ENCODE measurements at regions not wholly inside any gene's neighbourhood (a gene's known extent, or its start where the extent isn't known, plus 50 kb on each side); places are given as distances from the start of the nearest gene placed in this dataset.

GRCh38 chr3:153070511-153070868 is 91.5 kb upstream of the RAP2B start:
- TF ChIP-seq EP300 (IDR thresholded peaks at IDR 0.05) (no peak), POLR2A (IDR thresholded peaks at IDR 0.05) (no peak), CTCF (IDR thresholded peaks at IDR 0.05) (no peak)
- no peaks in the 10 kb centered on the region for H3K36me3 ChIP-seq
- no peak overlapping the region for H3K4me3 ChIP-seq
- H3K4me1 ChIP-seq = peaks cover 0 to 3% (median 0%) of the 10 kb centered on the region in 3 donors
- H3K27me3 ChIP-seq = no peaks in the 10 kb centered on the region
- no peak for ATAC-seq
- WGBS, 2 donors (ENCODE audit: low coverage in 1 of 2) = 39 to 80% methylated on average over 1 of the region's 1 CpG
- no peaks in the 10 kb centered on the region for H3K9me3 ChIP-seq
- H3K27ac ChIP-seq = no peak overlapping the region

- peaks cover 0 to 3% (median 0%) of the 10 kb centered on the region in 3 donors for H3K4me1 ChIP-seq
- no peaks in the 10 kb centered on the region for H3K36me3 ChIP-seq
- no peaks in the 10 kb centered on the region for H3K9me3 ChIP-seq
- ATAC-seq = no peak
- H3K4me3 ChIP-seq = no peak overlapping the region
- no peaks in the 10 kb centered on the region for H3K27me3 ChIP-seq
- 40 to 50% methylated on average over 1 to 2 of the region's 2 CpGs for WGBS, 2 donors (ENCODE audit: low coverage in 1 of 2)
- H3K27ac ChIP-seq = no peak overlapping the region
- TF ChIP-seq CTCF (IDR thresholded peaks at IDR 0.05) = no peak
- TF ChIP-seq POLR2AphosphoS5 (IDR thresholded peaks at IDR 0.05) = no peak
Measured at GRCh38 chr3:153072382-153072781, 89.6 kb upstream of the RAP2B start.

- H3K4me3 ChIP-seq = no peak overlapping the region
- H3K9me3 ChIP-seq = no peaks in the 10 kb centered on the region
- H3K4me1 ChIP-seq = peaks cover 0 to 3% (median 0%) of the 10 kb centered on the region in 3 donors
- ATAC-seq = no peak
- H3K27me3 ChIP-seq = no peaks in the 10 kb centered on the region
- H3K36me3 ChIP-seq = no peaks in the 10 kb centered on the region
- H3K27ac ChIP-seq = no peak overlapping the region
- no peak for TF ChIP-seq POLR2AphosphoS5 (IDR thresholded peaks at IDR 0.05)
- TF ChIP-seq POLR2A (IDR thresholded peaks at IDR 0.05) = no peak
- no peak for TF ChIP-seq EP300 (IDR thresholded peaks at IDR 0.05)
- TF ChIP-seq CTCF (IDR thresholded peaks at IDR 0.05) = no peak
- 100% methylated on average over 1 of the region's 5 CpGs for WGBS, 2 donors (ENCODE audit: low coverage in 1 of 2)
Measured at GRCh38 chr3:153072856-153073255, 89.2 kb upstream of the RAP2B start.

GRCh38 chr3:153073636-153074035 is 88.4 kb upstream of the RAP2B start:
- H3K4me3 ChIP-seq = no peak overlapping the region
- no peak for ATAC-seq
- no peak for TF ChIP-seq CTCF (IDR thresholded peaks at IDR 0.05)
- no peak for TF ChIP-seq EP300 (IDR thresholded peaks at IDR 0.05)
- TF ChIP-seq POLR2AphosphoS5 (IDR thresholded peaks at IDR 0.05) = no peak
- no peak for TF ChIP-seq POLR2A (IDR thresholded peaks at IDR 0.05)
- H3K4me1 ChIP-seq = peaks cover 0 to 3% (median 0%) of the 10 kb centered on the region in 3 donors
- H3K36me3 ChIP-seq = no peaks in the 10 kb centered on the region
- H3K9me3 ChIP-seq = no peaks in the 10 kb centered on the region
- H3K27me3 ChIP-seq = no peaks in the 10 kb centered on the region
- 49 to 92% methylated on average over 2 to 3 of the region's 5 CpGs for WGBS, 2 donors (ENCODE audit: low coverage in 1 of 2)
- H3K27ac ChIP-seq = no peak overlapping the region

- TF ChIP-seq CTCF (IDR thresholded peaks at IDR 0.05) = no peak
- no peak for TF ChIP-seq POLR2A (IDR thresholded peaks at IDR 0.05)
- no peak for TF ChIP-seq EP300 (IDR thresholded peaks at IDR 0.05)
- TF ChIP-seq POLR2AphosphoS5 (IDR thresholded peaks at IDR 0.05) = no peak
- Histone ChIP-seq H3K4me1 (no peaks in the 10 kb centered on the region), H3K27me3 (no peaks in the 10 kb centered on the region), H3K9me3 (no peaks in the 10 kb centered on the region), H3K27ac (no peak overlapping the region), H3K4me3 (no peak overlapping the region), H3K36me3 (no peaks in the 10 kb centered on the region)
- 86 to 95% methylated on average over 4 to 7 of the region's 7 CpGs for WGBS, 2 donors (ENCODE audit: low coverage in 1 of 2)
- no peak for ATAC-seq
Measured at GRCh38 chr3:153078826-153079225, 83.2 kb upstream of the RAP2B start.
